ENCODE measurements at regions not wholly inside any gene's neighbourhood (a gene's known extent, or its start where the extent isn't known, plus 50 kb on each side); places are given as distances from the start of the nearest gene placed in this dataset.
"Not testable (repeated sequence)": the region's sequence is repeated elsewhere in the genome, so short reads cannot be mapped to it uniquely, and the experiment has no call there.

- not testable (repeated sequence) for H3K36me3 ChIP-seq (ENCODE audit: control insufficient read depth in 4 of 4, insufficient read depth in 4 of 4, low read length in 4 of 4); H3K27me3 ChIP-seq (ENCODE audit: control insufficient read depth in 3 of 3, insufficient read depth in 3 of 3, low read length in 2 of 3); H3K9ac ChIP-seq (ENCODE audit: insufficient read depth in 1 of 2, low read length in 2 of 2); H3K9me3 ChIP-seq (ENCODE audit: control insufficient read depth in 4 of 4, insufficient read depth in 3 of 4, low read length in 3 of 4); ATAC-seq (ENCODE audit: insufficient read depth, low FRiP score); H3K27ac ChIP-seq (ENCODE audit: low read depth in 1 of 2, low read length in 1 of 2); H3K4me3 ChIP-seq; DNase-seq; H3K4me1 ChIP-seq (ENCODE audit: control insufficient read depth in 5 of 5, insufficient read depth in 5 of 5, low read length in 5 of 5)
- 89 to 92% methylated on average over 25 of the region's 25 CpGs for WGBS, 2 donors
Measured at GRCh38 chr14:105624749-105625434, 98.5 kb downstream of the TMEM121 start.

GRCh38 chr14:105625448-105625847, 99.1 kb downstream of the TMEM121 start:
- ATAC-seq (ENCODE audit: insufficient read depth, low FRiP score); H3K27me3 ChIP-seq (ENCODE audit: control insufficient read depth in 3 of 3, insufficient read depth in 3 of 3, low read length in 2 of 3); H3K27ac ChIP-seq (ENCODE audit: low read depth in 1 of 2, low read length in 1 of 2); H3K36me3 ChIP-seq (ENCODE audit: control insufficient read depth in 4 of 4, insufficient read depth in 4 of 4, low read length in 4 of 4); H3K4me1 ChIP-seq (ENCODE audit: control insufficient read depth in 5 of 5, insufficient read depth in 5 of 5, low read length in 5 of 5); H3K9ac ChIP-seq (ENCODE audit: insufficient read depth in 1 of 2, low read length in 2 of 2); H3K4me3 ChIP-seq; DNase-seq; H3K9me3 ChIP-seq (ENCODE audit: control insufficient read depth in 4 of 4, insufficient read depth in 3 of 4, low read length in 3 of 4): not testable (repeated sequence)
- WGBS, 2 donors, result 81 to 93% methylated on average over 7 to 9 of the region's 9 CpGs

- not testable (repeated sequence) for H3K4me1 ChIP-seq (ENCODE audit: control insufficient read depth in 5 of 5, insufficient read depth in 5 of 5, low read length in 5 of 5); ATAC-seq (ENCODE audit: insufficient read depth, low FRiP score)
Measured at GRCh38 chr14:105626111-105626510, 99.7 kb downstream of the TMEM121 start.

GRCh38 chr14:105626651-105627050, 100.3 kb downstream of the TMEM121 start:
- not testable (repeated sequence) for H3K27me3 ChIP-seq (ENCODE audit: control insufficient read depth in 3 of 3, insufficient read depth in 3 of 3, low read length in 2 of 3); H3K27ac ChIP-seq (ENCODE audit: low read depth in 1 of 2, low read length in 1 of 2); H3K9me3 ChIP-seq (ENCODE audit: control insufficient read depth in 4 of 4, insufficient read depth in 3 of 4, low read length in 3 of 4); DNase-seq; H3K4me1 ChIP-seq (ENCODE audit: control insufficient read depth in 5 of 5, insufficient read depth in 5 of 5, low read length in 5 of 5); H3K36me3 ChIP-seq (ENCODE audit: control insufficient read depth in 4 of 4, insufficient read depth in 4 of 4, low read length in 4 of 4); H3K4me3 ChIP-seq; ATAC-seq (ENCODE audit: insufficient read depth, low FRiP score); H3K9ac ChIP-seq (ENCODE audit: insufficient read depth in 1 of 2, low read length in 2 of 2)
- WGBS, 2 donors, result no CpG with 5 or more reads among the region's 5 CpGs

More at GRCh38 chr14:105626111-105626510, 99.7 kb downstream of the TMEM121 start:
- 75 to 80% methylated on average over 10 to 15 of the region's 15 CpGs for WGBS, 2 donors
- H3K4me3 ChIP-seq; H3K27ac ChIP-seq (ENCODE audit: low read depth in 1 of 2, low read length in 1 of 2); H3K9me3 ChIP-seq (ENCODE audit: control insufficient read depth in 4 of 4, insufficient read depth in 3 of 4, low read length in 3 of 4); H3K9ac ChIP-seq (ENCODE audit: insufficient read depth in 1 of 2, low read length in 2 of 2); H3K27me3 ChIP-seq (ENCODE audit: control insufficient read depth in 3 of 3, insufficient read depth in 3 of 3, low read length in 2 of 3); DNase-seq; H3K36me3 ChIP-seq (ENCODE audit: control insufficient read depth in 4 of 4, insufficient read depth in 4 of 4, low read length in 4 of 4): not testable (repeated sequence)

GRCh38 chr14:105627287-105627686, 100.9 kb downstream of the TMEM121 start:
- H3K9ac ChIP-seq (ENCODE audit: insufficient read depth in 1 of 2, low read length in 2 of 2); H3K27me3 ChIP-seq (ENCODE audit: control insufficient read depth in 3 of 3, insufficient read depth in 3 of 3, low read length in 2 of 3); DNase-seq; H3K36me3 ChIP-seq (ENCODE audit: control insufficient read depth in 4 of 4, insufficient read depth in 4 of 4, low read length in 4 of 4); ATAC-seq (ENCODE audit: insufficient read depth, low FRiP score); H3K27ac ChIP-seq (ENCODE audit: low read depth in 1 of 2, low read length in 1 of 2); H3K9me3 ChIP-seq (ENCODE audit: control insufficient read depth in 4 of 4, insufficient read depth in 3 of 4, low read length in 3 of 4); H3K4me3 ChIP-seq; H3K4me1 ChIP-seq (ENCODE audit: control insufficient read depth in 5 of 5, insufficient read depth in 5 of 5, low read length in 5 of 5): not testable (repeated sequence)
- WGBS, 2 donors, result 62 to 93% methylated on average over 4 to 6 of the region's 6 CpGs

GRCh38 chr14:105627701-105628100, 101.3 kb downstream of the TMEM121 start:
- no peak for DNase-seq
- TF ChIP-seq CTCF (IDR thresholded peaks at IDR 0.05; ENCODE audit: control extremely low read depth, extremely low read depth), result no peak

GRCh38 chr14:105628126-105628525, 101.7 kb downstream of the TMEM121 start:
- H3K9ac ChIP-seq (ENCODE audit: insufficient read depth in 1 of 2, low read length in 2 of 2); ATAC-seq (ENCODE audit: insufficient read depth, low FRiP score); H3K27me3 ChIP-seq (ENCODE audit: control insufficient read depth in 3 of 3, insufficient read depth in 3 of 3, low read length in 2 of 3); H3K27ac ChIP-seq (ENCODE audit: low read depth in 1 of 2, low read length in 1 of 2); H3K4me1 ChIP-seq (ENCODE audit: control insufficient read depth in 5 of 5, insufficient read depth in 5 of 5, low read length in 5 of 5); DNase-seq; H3K9me3 ChIP-seq (ENCODE audit: control insufficient read depth in 4 of 4, insufficient read depth in 3 of 4, low read length in 3 of 4); H3K4me3 ChIP-seq; H3K36me3 ChIP-seq (ENCODE audit: control insufficient read depth in 4 of 4, insufficient read depth in 4 of 4, low read length in 4 of 4): not testable (repeated sequence)
- 69 to 70% methylated on average over 4 of the region's 4 CpGs for WGBS, 2 donors

More at GRCh38 chr14:105627701-105628100, 101.3 kb downstream of the TMEM121 start:
- Histone ChIP-seq H3K4me3 (no peak overlapping the region), H3K36me3 (ENCODE audit: control insufficient read depth in 4 of 4, insufficient read depth in 4 of 4, low read length in 4 of 4) (no peaks in the 10 kb centered on the region), H3K9ac (ENCODE audit: insufficient read depth in 1 of 2, low read length in 2 of 2) (no peak overlapping the region), H3K4me1 (ENCODE audit: control insufficient read depth in 5 of 5, insufficient read depth in 5 of 5, low read length in 5 of 5) (peaks cover 0 to 3% (median 0%) of the 10 kb centered on the region in 5 donors), H3K27ac (ENCODE audit: low read depth in 1 of 2, low read length in 1 of 2) (no peak overlapping the region), H3K27me3 (ENCODE audit: control insufficient read depth in 3 of 3, insufficient read depth in 3 of 3, low read length in 2 of 3) (no peaks in the 10 kb centered on the region), H3K9me3 (ENCODE audit: control insufficient read depth in 4 of 4, insufficient read depth in 3 of 4, low read length in 3 of 4) (peaks cover 0 to 5% (median 1%) of the 10 kb centered on the region in 4 donors)
- 69 to 79% methylated on average over 10 of the region's 10 CpGs for WGBS, 2 donors
- no peak for ATAC-seq (ENCODE audit: insufficient read depth, low FRiP score)
